HEK293T (cell line): ENCODE measurements at regions not wholly inside any gene's neighbourhood (a gene's known extent, or its start where the extent isn't known, plus 50 kb on each side); places are given as distances from the start of the nearest gene placed in this dataset.

ENCODE experiments used
- ARNT ChIP-seq: fragments of 450-650 bp; IDR thresholded peaks from 2 replicates; pipeline ENCODE4 v1.6.1; 2017; ENCODE audit warnings: mild to moderate bottlenecking
- CTBP1 ChIP-seq: fragments of 450-650 bp; IDR thresholded peaks from 2 replicates; pipeline ENCODE4 v1.6.1; 2016; ENCODE audit warnings: borderline replicate concordance
- ELF4 ChIP-seq: fragments of 450-650 bp; IDR thresholded peaks from 2 replicates; pipeline ENCODE4 v1.6.1; 2017; ENCODE audit warnings: antibody characterized with exemption
- FOXA1 ChIP-seq: fragments of 450-650 bp; IDR thresholded peaks from 2 replicates; pipeline ENCODE4 v1.6.1; 2016; ENCODE audit warnings: mild to moderate bottlenecking
- FOXM1 ChIP-seq: fragments of 450-650 bp; IDR thresholded peaks from 2 replicates; pipeline ENCODE4 v1.6.1; 2017; ENCODE audit warnings: mild to moderate bottlenecking, borderline replicate concordance
- HDGF ChIP-seq: fragments of 450-650 bp; IDR thresholded peaks from 2 replicates; pipeline ENCODE4 v1.6.1; 2017; ENCODE audit warnings: antibody characterized with exemption, borderline replicate concordance
- NFRKB ChIP-seq: fragments of 450-650 bp; IDR thresholded peaks from 2 replicates; pipeline ENCODE4 v1.6.1; 2016; ENCODE audit warnings: mild to moderate bottlenecking, moderate library complexity
- PKNOX1 ChIP-seq: fragments of 450-650 bp; IDR thresholded peaks from 2 replicates; pipeline ENCODE4 v1.6.1; 2016
- SP1 ChIP-seq: fragments of 450-650 bp; IDR thresholded peaks from 2 replicates; pipeline ENCODE4 v1.6.1; 2017
- SUZ12 ChIP-seq: fragments of 450-650 bp; IDR thresholded peaks from 2 replicates; pipeline ENCODE4 v1.6.1; 2016; ENCODE audit warnings: mild to moderate bottlenecking
- TARDBP ChIP-seq: fragments of 450-650 bp; IDR thresholded peaks from 2 replicates; pipeline ENCODE4 v1.6.1; 2016
- ZNF384 ChIP-seq: fragments of 450-650 bp; IDR thresholded peaks from 2 replicates; pipeline ENCODE4 v1.6.1; 2016

GRCh38 chr5:93644760-93645159, 61.7 kb downstream of the NR2F1 start:
- no peak for TF ChIP-seq TARDBP
- no peak for TF ChIP-seq CTBP1
- no peak for TF ChIP-seq FOXM1
- TF ChIP-seq NFRKB = no peak
- TF ChIP-seq SUZ12 = no peak
- TF ChIP-seq HDGF = no peak
- no peak for TF ChIP-seq ZNF384
- no peak for TF ChIP-seq ARNT
- no peak for TF ChIP-seq FOXA1
- TF ChIP-seq SP1 = no peak
- TF ChIP-seq PKNOX1 = no peak
- no peak for TF ChIP-seq ELF4
